22Rv1 (cell line): ENCODE measurements at regions not wholly inside any gene's neighbourhood (a gene's known extent, or its start where the extent isn't known, plus 50 kb on each side); places are given as distances from the start of the nearest gene placed in this dataset.

Source experiments
- CTCF ChIP-seq: fragments of 450-650 bp; IDR thresholded peaks from 2 replicates; pipeline ENCODE4 v1.5.1; 2017; ENCODE audit warnings: mild to moderate bottlenecking
- ZFX ChIP-seq: fragments of 450-650 bp; IDR thresholded peaks from 2 replicates; pipeline ENCODE4 v1.6.1; 2017; ENCODE audit warnings: antibody characterized with exemption, borderline replicate concordance

- TF ChIP-seq CTCF (no peak), ZFX (no peak)
Observed at GRCh38 chr13:97148894-97149293, 73.2 kb upstream of the MBNL2 start.
